GM10266 (cell line): ENCODE measurements at regions not wholly inside any gene's neighbourhood (a gene's known extent, or its start where the extent isn't known, plus 50 kb on each side); places are given as distances from the start of the nearest gene placed in this dataset.

Source experiments
- DNase-seq: peaks from one replicate; pipeline ENCODE4 v3.0.0; 2012; ENCODE audit errors: extremely low spot score
- CTCF ChIP-seq: IDR thresholded peaks from 2 replicates; pipeline ENCODE4 v1.5.1; 2012; ENCODE audit warnings: mild to moderate bottlenecking, low read depth; ENCODE audit not compliant: control insufficient read depth, insufficient read depth; ENCODE audit errors: missing control alignments

DNA sequence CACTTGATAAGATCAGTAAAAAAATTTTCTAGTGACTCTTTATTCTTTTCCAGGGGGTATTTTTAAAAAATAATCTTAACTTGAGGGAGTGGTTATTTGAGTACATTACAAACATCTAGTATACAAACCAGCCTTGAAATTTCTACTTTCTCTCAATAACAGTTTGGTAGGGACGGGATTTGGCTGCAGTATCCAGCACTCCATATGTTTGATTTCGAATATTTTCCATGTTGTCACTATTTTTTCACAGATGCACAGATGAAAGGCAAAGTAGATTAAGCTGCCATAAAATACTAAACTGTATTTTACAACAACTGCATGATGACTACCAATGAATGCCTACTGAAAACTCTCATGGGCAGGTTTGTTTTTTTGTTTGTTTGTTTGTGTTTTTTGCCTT lies 225.0 kb downstream of the COX7B2 start:
- TF ChIP-seq CTCF, result no peak
- no peak for DNase-seq

DNA sequence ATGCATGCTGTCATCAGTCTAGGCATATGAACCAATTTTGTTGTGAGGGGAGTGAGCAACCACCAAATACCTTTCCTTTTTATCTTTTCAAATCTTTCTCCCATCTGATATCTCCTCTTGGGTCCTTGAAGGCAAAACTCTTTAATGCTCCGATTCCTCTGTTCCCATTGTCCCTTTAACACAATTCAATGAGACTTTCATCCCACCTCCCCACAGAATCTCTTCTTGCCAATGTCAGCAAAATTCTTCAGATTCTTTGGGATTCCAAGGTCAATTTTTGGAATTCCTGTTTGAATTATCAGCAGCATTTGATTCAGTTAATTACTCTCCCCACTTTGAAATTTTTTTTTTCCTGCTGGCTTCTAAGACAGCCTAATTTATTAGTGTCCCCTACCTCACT lies 232.7 kb downstream of the COX7B2 start:
- no peak for TF ChIP-seq CTCF
- DNase-seq, result no peak

- no peak for DNase-seq
- no peak for TF ChIP-seq CTCF
Measured at GRCh38 chr4:46674326-46674725, 234.7 kb downstream of the COX7B2 start.

DNA sequence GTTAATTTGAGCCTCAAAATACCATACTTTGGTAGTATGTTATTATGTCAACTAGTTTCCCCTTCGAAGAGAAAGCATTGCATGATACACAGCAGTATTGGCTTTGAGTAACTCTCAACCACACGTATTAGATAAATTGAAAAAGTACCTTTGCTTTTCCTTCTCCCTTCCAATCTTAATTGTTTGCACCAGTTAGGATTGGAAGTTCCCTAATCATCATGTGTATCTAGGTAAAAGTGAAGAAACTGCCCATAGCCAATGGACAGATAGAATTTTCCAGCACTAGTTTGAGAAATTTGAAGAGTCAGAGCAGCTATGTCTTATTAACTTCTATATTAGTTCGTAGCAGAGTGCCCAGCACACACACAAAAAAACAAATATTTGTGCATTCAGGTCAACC lies 241.3 kb downstream of the COX7B2 start:
- DNase-seq, result no peak

GRCh38 chr4:46656071-46656470 lies 253.0 kb downstream of the COX7B2 start:
- TF ChIP-seq CTCF, result no peak
- no peak for DNase-seq

More for the DNA sequence above, 241.3 kb downstream of the COX7B2 start:
- no peak for TF ChIP-seq CTCF

GRCh38 chr4:46653842-46654241 lies 255.2 kb downstream of the COX7B2 start:
- no peak for TF ChIP-seq CTCF
- DNase-seq, result no peak

- no peak for TF ChIP-seq CTCF
- no peak for DNase-seq
Measured at GRCh38 chr4:46649390-46649789, 259.5 kb upstream of the GABRA2 start.
